ENCODE measurements at regions not wholly inside any gene's neighbourhood (a gene's known extent, or its start where the extent isn't known, plus 50 kb on each side); places are given as distances from the start of the nearest gene placed in this dataset.

GRCh38 chr21:38178653-38179470 lies 77.9 kb upstream of the KCNJ15 start:
- DNase-seq: no peak
- H3K9me3 ChIP-seq (replicated peaks): no peaks in the 10 kb centered on the region
- no peaks in the 10 kb centered on the region for H3K36me3 ChIP-seq
- H3K27me3 ChIP-seq (ENCODE audit: low read depth): no peaks in the 10 kb centered on the region
- H3K4me1 ChIP-seq: no peaks in the 10 kb centered on the region
- no peak overlapping the region for H3K4me3 ChIP-seq
- H3K27ac ChIP-seq (replicated peaks): no peak overlapping the region
- TF ChIP-seq, protein P1, sequence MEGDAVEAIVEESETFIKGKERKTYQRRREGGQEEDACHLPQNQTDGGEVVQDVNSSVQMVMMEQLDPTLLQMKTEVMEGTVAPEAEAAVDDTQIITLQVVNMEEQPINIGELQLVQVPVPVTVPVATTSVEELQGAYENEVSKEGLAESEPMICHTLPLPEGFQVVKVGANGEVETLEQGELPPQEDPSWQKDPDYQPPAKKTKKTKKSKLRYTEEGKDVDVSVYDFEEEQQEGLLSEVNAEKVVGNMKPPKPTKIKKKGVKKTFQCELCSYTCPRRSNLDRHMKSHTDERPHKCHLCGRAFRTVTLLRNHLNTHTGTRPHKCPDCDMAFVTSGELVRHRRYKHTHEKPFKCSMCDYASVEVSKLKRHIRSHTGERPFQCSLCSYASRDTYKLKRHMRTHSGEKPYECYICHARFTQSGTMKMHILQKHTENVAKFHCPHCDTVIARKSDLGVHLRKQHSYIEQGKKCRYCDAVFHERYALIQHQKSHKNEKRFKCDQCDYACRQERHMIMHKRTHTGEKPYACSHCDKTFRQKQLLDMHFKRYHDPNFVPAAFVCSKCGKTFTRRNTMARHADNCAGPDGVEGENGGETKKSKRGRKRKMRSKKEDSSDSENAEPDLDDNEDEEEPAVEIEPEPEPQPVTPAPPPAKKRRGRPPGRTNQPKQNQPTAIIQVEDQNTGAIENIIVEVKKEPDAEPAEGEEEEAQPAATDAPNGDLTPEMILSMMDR (IDR thresholded peaks at IDR 0.05; ENCODE audit: borderline replicate concordance): no peak
- intact Hi-C loops (cut with micrococcal nuclease): no loop called here

DNA sequence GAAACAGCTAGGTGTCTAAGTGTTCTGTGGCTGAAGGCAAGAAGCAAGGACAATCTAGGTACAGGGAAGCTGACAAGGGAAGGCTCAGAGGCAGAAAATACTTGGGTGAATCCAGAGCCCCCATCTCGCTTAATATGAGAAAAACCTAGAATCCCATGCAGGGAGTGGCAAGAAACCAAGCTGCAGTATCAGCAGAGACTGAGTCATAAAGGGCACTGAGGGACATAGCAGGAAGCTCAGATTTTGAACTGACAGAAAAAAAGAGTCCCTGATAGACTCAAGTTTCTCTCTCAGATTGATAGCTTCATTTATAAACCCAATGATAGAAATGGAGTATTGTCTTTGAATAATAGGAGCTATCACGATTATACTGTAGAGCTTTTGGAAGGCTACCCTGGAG lies 77.3 kb upstream of the KCNJ15 start:
- DNase-seq: no peak
- TF ChIP-seq, protein P1 (IDR thresholded peaks at IDR 0.05; ENCODE audit: borderline replicate concordance): no peak
- Histone ChIP-seq H3K27ac (replicated peaks) (no peak overlapping the region), H3K9me3 (replicated peaks) (no peaks in the 10 kb centered on the region), H3K4me1 (no peaks in the 10 kb centered on the region), H3K36me3 (no peaks in the 10 kb centered on the region), H3K27me3 (ENCODE audit: low read depth) (no peaks in the 10 kb centered on the region), H3K4me3 (no peak overlapping the region)
- intact Hi-C loops (cut with micrococcal nuclease): no loop called here

- no peak overlapping the region for H3K4me3 ChIP-seq
- H3K9me3 ChIP-seq (replicated peaks): peaks cover 15% of the 10 kb centered on the region
- TF ChIP-seq, protein P1 (IDR thresholded peaks at IDR 0.05; ENCODE audit: borderline replicate concordance): no peak
- no peaks in the 10 kb centered on the region for H3K27me3 ChIP-seq (ENCODE audit: low read depth)
- intact Hi-C loops (cut with micrococcal nuclease): no loop called here
- no peaks in the 10 kb centered on the region for H3K36me3 ChIP-seq
- DNase-seq: no peak
- no peaks in the 10 kb centered on the region for H3K4me1 ChIP-seq
- no peak overlapping the region for H3K27ac ChIP-seq (replicated peaks)
These were observed 75.7 kb upstream of the KCNJ15 start for GRCh38 chr21:38181096-38181495.

- intact Hi-C loops (cut with micrococcal nuclease): no loop called here
- H3K36me3 ChIP-seq: no peaks in the 10 kb centered on the region
- DNase-seq: no peak
These were observed 74.3 kb upstream of the KCNJ15 start for GRCh38 chr21:38182370-38182985.

DNA sequence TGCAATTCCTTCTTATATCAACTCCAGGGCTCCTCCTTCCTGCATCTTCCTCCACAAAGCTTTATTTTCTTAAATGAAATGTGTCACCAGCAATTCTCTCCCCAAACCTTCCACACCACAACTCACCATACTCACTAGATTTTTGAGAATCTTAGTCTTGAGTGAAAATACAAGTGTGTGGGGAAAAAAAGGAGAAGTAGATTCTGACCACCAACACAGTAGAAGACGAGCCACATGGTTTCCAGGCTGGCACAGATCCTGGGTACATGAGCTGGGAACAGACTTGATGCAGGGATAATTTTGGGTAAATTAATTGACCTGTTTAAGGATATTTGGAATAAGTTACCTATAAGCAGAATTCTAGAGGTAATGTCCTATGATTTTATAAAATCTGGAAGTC lies 72.8 kb upstream of the KCNJ15 start:
- Histone ChIP-seq H3K9me3 (replicated peaks) (peaks cover 40% of the 10 kb centered on the region), H3K27me3 (ENCODE audit: low read depth) (no peaks in the 10 kb centered on the region), H3K36me3 (no peaks in the 10 kb centered on the region), H3K27ac (replicated peaks) (no peak overlapping the region), H3K4me3 (no peak overlapping the region), H3K4me1 (no peaks in the 10 kb centered on the region)
- no peak for DNase-seq
- intact Hi-C loops (cut with micrococcal nuclease): no loop called here
- TF ChIP-seq, protein P1 (IDR thresholded peaks at IDR 0.05; ENCODE audit: borderline replicate concordance): no peak

More at GRCh38 chr21:38182370-38182985, 74.3 kb upstream of the KCNJ15 start:
- Histone ChIP-seq H3K27ac (replicated peaks) (no peak overlapping the region), H3K9me3 (replicated peaks) (peaks cover 29% of the 10 kb centered on the region), H3K27me3 (ENCODE audit: low read depth) (no peaks in the 10 kb centered on the region), H3K4me1 (no peaks in the 10 kb centered on the region), H3K4me3 (no peak overlapping the region)
- TF ChIP-seq, protein P1 (IDR thresholded peaks at IDR 0.05; ENCODE audit: borderline replicate concordance): no peak

Measured in left ventricle myocardium inferior (tissue), 1 donor.